ENCODE measurements at regions not wholly inside any gene's neighbourhood (a gene's known extent, or its start where the extent isn't known, plus 50 kb on each side); places are given as distances from the start of the nearest gene placed in this dataset.

GRCh38 chr5:118687661-118688621, 300.4 kb downstream of the DTWD2 start:
- intact Hi-C loops (cut with DNase I) = no loop called here
- H3K4me1 ChIP-seq = no peaks in the 10 kb centered on the region
- H3K27me3 ChIP-seq = no peaks in the 10 kb centered on the region
- no peak for DNase-seq (ENCODE audit: extremely low spot score in 2 of 2)
- H3K4me3 ChIP-seq = no peak overlapping the region
- no peaks in the 10 kb centered on the region for H3K36me3 ChIP-seq
- H3K27ac ChIP-seq = no peak overlapping the region
- no peak for TF ChIP-seq POLR2A (IDR thresholded peaks at IDR 0.05)
- TF ChIP-seq CTCF (IDR thresholded peaks at IDR 0.05) = no peak
- no peak for TF ChIP-seq POLR2AphosphoS5 (IDR thresholded peaks at IDR 0.05; ENCODE audit: insufficient read depth in 1 of 2, low read depth in 1 of 2)
- no peaks in the 10 kb centered on the region for H3K9me3 ChIP-seq

GRCh38 chr5:118687100-118687499, 301.2 kb downstream of the DTWD2 start:
- intact Hi-C loops (cut with DNase I) = no loop called here
- Histone ChIP-seq H3K27ac (no peak overlapping the region), H3K27me3 (no peaks in the 10 kb centered on the region), H3K36me3 (no peaks in the 10 kb centered on the region), H3K4me3 (no peak overlapping the region), H3K4me1 (no peaks in the 10 kb centered on the region), H3K9me3 (no peaks in the 10 kb centered on the region)
- TF ChIP-seq POLR2A (IDR thresholded peaks at IDR 0.05) = no peak
- TF ChIP-seq POLR2AphosphoS5 (IDR thresholded peaks at IDR 0.05; ENCODE audit: insufficient read depth in 1 of 2, low read depth in 1 of 2) = no peak
- no peak for TF ChIP-seq CTCF (IDR thresholded peaks at IDR 0.05)
- DNase-seq (ENCODE audit: extremely low spot score in 2 of 2) = no peak

GRCh38 chr5:118681655-118682054, 306.7 kb downstream of the DTWD2 start:
- no peaks in the 10 kb centered on the region for H3K9me3 ChIP-seq
- H3K36me3 ChIP-seq = no peaks in the 10 kb centered on the region
- no peaks in the 10 kb centered on the region for H3K4me1 ChIP-seq
- no peak for TF ChIP-seq CTCF (IDR thresholded peaks at IDR 0.05)
- no peak for TF ChIP-seq POLR2AphosphoS5 (IDR thresholded peaks at IDR 0.05; ENCODE audit: insufficient read depth in 1 of 2, low read depth in 1 of 2)
- TF ChIP-seq POLR2A (IDR thresholded peaks at IDR 0.05) = no peak
- no peaks in the 10 kb centered on the region for H3K27me3 ChIP-seq
- intact Hi-C loops (cut with DNase I) = no loop called here
- DNase-seq (ENCODE audit: extremely low spot score in 2 of 2) = no peak
- H3K27ac ChIP-seq = no peak overlapping the region
- H3K4me3 ChIP-seq = no peak overlapping the region

- no peak overlapping the region for H3K27ac ChIP-seq
- H3K27me3 ChIP-seq = no peaks in the 10 kb centered on the region
- DNase-seq (ENCODE audit: extremely low spot score in 2 of 2) = no peak
- H3K9me3 ChIP-seq = no peaks in the 10 kb centered on the region
- H3K36me3 ChIP-seq = no peaks in the 10 kb centered on the region
- intact Hi-C loops (cut with DNase I) = no loop called here
- no peak for TF ChIP-seq POLR2A (IDR thresholded peaks at IDR 0.05)
- no peak for TF ChIP-seq POLR2AphosphoS5 (IDR thresholded peaks at IDR 0.05; ENCODE audit: insufficient read depth in 1 of 2, low read depth in 1 of 2)
- no peak for TF ChIP-seq CTCF (IDR thresholded peaks at IDR 0.05)
- no peak overlapping the region for H3K4me3 ChIP-seq
- H3K4me1 ChIP-seq = no peaks in the 10 kb centered on the region
These were observed 308.9 kb downstream of the DTWD2 start for GRCh38 chr5:118679264-118679940.

All from vagina (tissue), 2 donors.